GM18517 (cell line): ENCODE measurements at regions not wholly inside any gene's neighbourhood (a gene's known extent, or its start where the extent isn't known, plus 50 kb on each side); places are given as distances from the start of the nearest gene placed in this dataset.

Experiments
- ATAC-seq: cut with Tn5 transposase; IDR thresholded peaks from one replicate; pipeline ENCODE4 v1.9.1; 2021; ENCODE audit warnings: mild to moderate bottlenecking, moderate library complexity; ENCODE audit not compliant: unreplicated experiment

- ATAC-seq, result no peak
Observed at GRCh38 chr2:126990200-126990599, 91.5 kb downstream of the TEX51 start.

- no peak for ATAC-seq
Observed at GRCh38 chr2:126990605-126991532, 92.2 kb downstream of the TEX51 start.

- ATAC-seq, result no peak
Observed at GRCh38 chr2:126994340-126994777, 95.7 kb downstream of the TEX51 start.

- ATAC-seq, result no peak
Observed at GRCh38 chr2:126995621-126996377, 97.1 kb downstream of the TEX51 start.

DNA sequence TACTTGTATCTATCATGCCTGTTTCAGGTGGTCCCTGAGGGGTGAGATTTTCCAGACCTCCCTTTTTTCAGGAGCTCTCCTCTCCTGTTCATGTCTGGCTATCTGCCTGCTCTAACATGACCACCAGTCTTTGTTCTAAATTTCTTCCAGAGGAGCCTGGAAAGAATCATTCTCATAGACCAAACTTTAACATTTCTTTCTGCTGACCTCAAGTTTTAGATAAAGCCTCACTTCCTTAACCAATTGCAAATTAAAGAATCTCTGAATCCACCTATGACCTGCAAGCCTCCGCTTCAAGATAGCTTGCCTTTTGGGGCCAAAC lies 97.6 kb downstream of the TEX51 start:
- no peak for ATAC-seq
